CD4-positive, alpha-beta T cell (primary cell): ENCODE measurements at regions not wholly inside any gene's neighbourhood (a gene's known extent, or its start where the extent isn't known, plus 50 kb on each side); places are given as distances from the start of the nearest gene placed in this dataset.

ENCODE experiments used
- ATAC-seq: fragments of 200-7000 bp; cut with Tn5 transposase; one replicate; pipeline ENCODE4 v1.10.0; 2022; ENCODE audit warnings: mild to moderate bottlenecking; ENCODE audit not compliant: poor library complexity
- CTCF ChIA-PET: fragments of 350-600 bp; sonication (Branson Sonifier 250); formaldehyde crosslinking; loops from one replicate; lab custom pipeline; 2021; ENCODE audit warnings: antibody characterized with exemption, inconsistent platforms; lab: Charles Lee
- POLR2A ChIA-PET: fragments of 350-600 bp; sonication (Branson Sonifier 250); formaldehyde crosslinking; loops from one replicate; lab custom pipeline; 2021; ENCODE audit warnings: antibody characterized with exemption, inconsistent platforms; lab: Charles Lee
- DNase-seq, 14 experiments: peaks; one replicate each; pipeline ENCODE4 v3.0.0-alpha.2; 2013 to 2020; ENCODE audit warnings: mixed read lengths in 2 of 14
- H3K27ac ChIP-seq, 2 donors: one replicate each; pipeline versions ENCODE4 v1.5.1 to v1.7.0; 2013; ENCODE audit warnings: low read length in 2 of 2, low read depth in 1 of 2, mild to moderate bottlenecking in 1 of 2
- H3K27me3 ChIP-seq, 2 experiments: 1 replicate in 1 of 2; 2 replicates in 1 of 2; pipeline versions ENCODE4 v1.6.1 to v1.7.0; 2013; ENCODE audit warnings: low read length in 2 of 2, control low read depth in 1 of 2, mild to moderate bottlenecking in 1 of 2, moderate library complexity in 1 of 2; ENCODE audit not compliant: insufficient read depth in 2 of 2, control insufficient read depth in 1 of 2
- H3K36me3 ChIP-seq: one replicate; pipeline ENCODE4 v1.6.1; 2013; ENCODE audit warnings: low read length, control low read depth; ENCODE audit not compliant: insufficient read depth
- H3K4me1 ChIP-seq: one replicate; pipeline ENCODE4 v1.6.1; 2013; ENCODE audit warnings: low read length, control low read depth; ENCODE audit not compliant: insufficient read depth
- H3K4me3 ChIP-seq: one replicate; pipeline ENCODE4 v1.5.1; 2013; ENCODE audit warnings: mild to moderate bottlenecking, low read length, moderate library complexity
- H3K9me3 ChIP-seq, 2 experiments: 1 replicate in 1 of 2; 2 replicates in 1 of 2; pipeline versions ENCODE4 v1.6.1 to v1.7.0; 2013; ENCODE audit warnings: low read length in 2 of 2, mild to moderate bottlenecking in 2 of 2, control low read depth in 1 of 2, moderate library complexity in 1 of 2; ENCODE audit not compliant: control insufficient read depth in 1 of 2, insufficient read depth in 1 of 2
- H3K27ac Mint-ChIP-seq: one replicate; pipeline ENCODE4 v1.8.0; 2020; ENCODE audit warnings: mixed read lengths
- H3K27me3 Mint-ChIP-seq: one replicate; pipeline ENCODE4 v1.8.0; 2021; ENCODE audit warnings: mixed read lengths
- H3K36me3 Mint-ChIP-seq: one replicate; pipeline ENCODE4 v1.8.0; 2021; ENCODE audit warnings: low read depth, mixed read lengths
- H3K4me1 Mint-ChIP-seq: one replicate; pipeline ENCODE4 v1.8.0; 2021; ENCODE audit warnings: low read depth, mixed read lengths
- H3K4me3 Mint-ChIP-seq: one replicate; pipeline ENCODE4 v1.8.0; 2020; ENCODE audit warnings: mild to moderate bottlenecking, mixed read lengths
- H3K9me3 Mint-ChIP-seq: one replicate; pipeline ENCODE4 v1.8.0; 2020; ENCODE audit warnings: mixed read lengths
- intact Hi-C, 2 experiments: fragments of 100-400 bp; cut with DNase I in 1 of 2; cut with micrococcal nuclease in 1 of 2; formaldehyde crosslinking; loops; one replicate each; pipeline versions ENCODE4 v1.15.1 to v1.9.0; 2023 to 2025; cut with DNase I, micrococcal nuclease
- TF ChIP-seq, protein P1 (sequence below): fragments of 200-600 bp; IDR thresholded peaks from one replicate; pipeline ENCODE4 v1.8.0; 2022; ENCODE audit warnings: antibody characterized with exemption, mild to moderate bottlenecking

DNA sequence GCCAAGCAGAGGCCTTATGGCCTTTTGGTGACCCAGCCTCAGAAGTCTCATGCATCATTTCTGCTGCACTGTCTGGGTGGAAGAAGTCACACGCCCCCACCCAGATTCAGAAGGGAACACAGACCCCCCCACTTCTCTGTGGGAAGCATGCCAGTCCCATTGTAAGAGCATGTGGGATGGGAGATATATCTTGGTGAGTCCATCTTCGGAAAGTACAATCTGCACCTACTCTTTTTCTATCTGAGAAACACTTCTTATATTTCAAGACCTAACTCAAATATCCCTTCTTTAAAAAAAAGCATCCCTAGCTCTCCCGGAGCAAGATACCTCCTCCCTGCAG, 159.6 kb upstream of the FGGY start:
- Histone ChIP-seq H3K4me1 (no peaks in the 10 kb centered on the region), H3K9me3 (no peaks in the 10 kb centered on the region), H3K36me3 (no peaks in the 10 kb centered on the region), H3K4me3 (no peak overlapping the region), H3K27ac (no peak overlapping the region), H3K27me3 (no peaks in the 10 kb centered on the region)
- DNase-seq (no peak), ATAC-seq (no peak)
- intact Hi-C loops = no loop called here
- Mint-ChIP-seq H3K9me3 (no peaks in the 10 kb centered on the region), H3K27ac (no peak overlapping the region), H3K27me3 (no peaks in the 10 kb centered on the region), H3K36me3 (no peaks in the 10 kb centered on the region), H3K4me3 (no peak overlapping the region), H3K4me1 (peaks cover 8% of the 10 kb centered on the region)
- ChIA-PET CTCF (no interaction called here), POLR2A (no interaction called here)
- TF ChIP-seq, protein P1, sequence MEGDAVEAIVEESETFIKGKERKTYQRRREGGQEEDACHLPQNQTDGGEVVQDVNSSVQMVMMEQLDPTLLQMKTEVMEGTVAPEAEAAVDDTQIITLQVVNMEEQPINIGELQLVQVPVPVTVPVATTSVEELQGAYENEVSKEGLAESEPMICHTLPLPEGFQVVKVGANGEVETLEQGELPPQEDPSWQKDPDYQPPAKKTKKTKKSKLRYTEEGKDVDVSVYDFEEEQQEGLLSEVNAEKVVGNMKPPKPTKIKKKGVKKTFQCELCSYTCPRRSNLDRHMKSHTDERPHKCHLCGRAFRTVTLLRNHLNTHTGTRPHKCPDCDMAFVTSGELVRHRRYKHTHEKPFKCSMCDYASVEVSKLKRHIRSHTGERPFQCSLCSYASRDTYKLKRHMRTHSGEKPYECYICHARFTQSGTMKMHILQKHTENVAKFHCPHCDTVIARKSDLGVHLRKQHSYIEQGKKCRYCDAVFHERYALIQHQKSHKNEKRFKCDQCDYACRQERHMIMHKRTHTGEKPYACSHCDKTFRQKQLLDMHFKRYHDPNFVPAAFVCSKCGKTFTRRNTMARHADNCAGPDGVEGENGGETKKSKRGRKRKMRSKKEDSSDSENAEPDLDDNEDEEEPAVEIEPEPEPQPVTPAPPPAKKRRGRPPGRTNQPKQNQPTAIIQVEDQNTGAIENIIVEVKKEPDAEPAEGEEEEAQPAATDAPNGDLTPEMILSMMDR = no peak

DNA sequence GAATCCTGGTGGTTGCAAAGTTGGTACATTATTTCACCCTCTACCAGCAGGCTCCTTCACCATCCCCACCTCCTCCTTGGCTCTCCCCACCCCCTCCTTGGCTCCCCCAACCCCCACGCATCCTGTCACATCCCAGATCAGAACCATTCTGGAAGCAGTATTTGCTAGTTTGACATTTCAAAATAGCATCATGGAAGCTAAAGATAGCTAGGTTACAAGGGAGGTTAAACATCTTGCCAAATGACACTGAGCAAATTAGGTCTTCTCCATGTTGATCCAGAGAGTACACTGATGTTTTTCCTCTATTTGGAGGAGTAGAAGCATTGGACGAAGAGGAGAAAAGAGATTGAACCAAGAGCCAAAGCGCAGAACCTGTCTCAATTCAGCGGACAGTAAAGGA, 158.9 kb upstream of the FGGY start:
- Histone ChIP-seq H3K27me3 (no peaks in the 10 kb centered on the region), H3K36me3 (no peaks in the 10 kb centered on the region), H3K4me3 (no peak overlapping the region), H3K4me1 (no peaks in the 10 kb centered on the region), H3K27ac (no peak overlapping the region), H3K9me3 (no peaks in the 10 kb centered on the region)
- Mint-ChIP-seq H3K4me1 (peaks cover 8% of the 10 kb centered on the region), H3K9me3 (no peaks in the 10 kb centered on the region), H3K4me3 (no peak overlapping the region), H3K36me3 (no peaks in the 10 kb centered on the region), H3K27me3 (no peaks in the 10 kb centered on the region), H3K27ac (no peak overlapping the region)
- POLR2A ChIA-PET = no interaction called here
- TF ChIP-seq, protein P1 = no peak
- intact Hi-C loops = no loop called here
- ATAC-seq (no peak), DNase-seq (no peak)
- CTCF ChIA-PET = no interaction called here

DNA sequence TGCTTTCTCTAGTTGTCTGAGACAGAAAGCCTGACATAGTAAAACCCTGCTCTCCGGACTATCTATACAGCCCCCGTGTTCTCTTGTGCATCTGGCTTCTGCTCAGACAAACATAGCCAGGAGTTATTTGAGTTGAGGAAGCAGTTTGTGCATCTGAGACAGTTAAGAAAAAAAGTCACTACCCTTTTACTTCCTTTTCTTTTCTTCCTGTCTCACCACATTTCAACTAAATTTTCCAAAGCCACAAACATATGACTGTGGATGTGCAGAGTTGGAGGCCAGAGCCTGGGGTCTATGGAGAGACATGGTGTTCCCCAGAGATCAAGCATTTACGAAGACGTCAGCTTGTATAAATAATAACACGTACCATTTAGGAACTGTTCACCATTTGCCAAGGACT, 158.5 kb upstream of the FGGY start:
- Histone ChIP-seq H3K27ac (no peak overlapping the region), H3K9me3 (no peaks in the 10 kb centered on the region), H3K4me1 (no peaks in the 10 kb centered on the region), H3K27me3 (no peaks in the 10 kb centered on the region), H3K4me3 (no peak overlapping the region), H3K36me3 (no peaks in the 10 kb centered on the region)
- TF ChIP-seq, protein P1 = no peak
- peaks cover 8% of the 10 kb centered on the region for H3K4me1 Mint-ChIP-seq
- no peak overlapping the region for H3K27ac Mint-ChIP-seq
- H3K27me3 Mint-ChIP-seq = no peaks in the 10 kb centered on the region
- H3K36me3 Mint-ChIP-seq = no peaks in the 10 kb centered on the region
- ATAC-seq (no peak), DNase-seq (no peak)
- intact Hi-C loops = no loop called here
- H3K9me3 Mint-ChIP-seq = no peaks in the 10 kb centered on the region
- ChIA-PET POLR2A (no interaction called here), CTCF (no interaction called here)
- H3K4me3 Mint-ChIP-seq = no peak overlapping the region
